Fibroblast of skin of left quadriceps (primary cell): ENCODE measurements at regions not wholly inside any gene's neighbourhood (a gene's known extent, or its start where the extent isn't known, plus 50 kb on each side); places are given as distances from the start of the nearest gene placed in this dataset.
"Not testable (repeated sequence)": the region's sequence is repeated elsewhere in the genome, so short reads cannot be mapped to it uniquely, and the experiment has no call there.

Experiments
- DNase-seq, 2 experiments: peaks; one replicate each; pipeline ENCODE4 v3.0.0-alpha.2; 2013; ENCODE audit warnings: low read depth in 2 of 2

DNA sequence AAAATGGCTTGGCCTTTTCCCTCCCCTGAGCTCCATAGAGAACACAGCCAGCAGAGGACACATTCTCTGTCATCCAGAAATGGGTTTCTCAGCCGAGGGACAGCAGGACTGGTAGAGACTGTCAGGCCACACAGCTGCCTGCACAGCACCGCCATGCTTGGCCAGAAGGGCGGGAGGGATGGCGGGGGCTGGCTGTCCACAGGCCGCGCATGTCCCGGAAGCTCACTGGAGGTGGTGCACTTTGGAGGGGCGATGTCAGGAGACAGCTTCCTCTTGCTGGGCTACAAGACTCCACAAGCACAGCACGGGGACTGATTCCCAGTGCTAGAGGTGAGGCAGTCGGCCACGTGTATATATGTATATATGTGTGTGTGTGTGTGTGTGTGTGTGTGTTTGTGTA lies 125.3 kb downstream of the GOLGA6L4 start:
- DNase-seq = not testable (repeated sequence)

GRCh38 chr15:84384421-84384820 lies 148.8 kb downstream of the GOLGA6L4 start:
- not testable (repeated sequence) for DNase-seq

DNA sequence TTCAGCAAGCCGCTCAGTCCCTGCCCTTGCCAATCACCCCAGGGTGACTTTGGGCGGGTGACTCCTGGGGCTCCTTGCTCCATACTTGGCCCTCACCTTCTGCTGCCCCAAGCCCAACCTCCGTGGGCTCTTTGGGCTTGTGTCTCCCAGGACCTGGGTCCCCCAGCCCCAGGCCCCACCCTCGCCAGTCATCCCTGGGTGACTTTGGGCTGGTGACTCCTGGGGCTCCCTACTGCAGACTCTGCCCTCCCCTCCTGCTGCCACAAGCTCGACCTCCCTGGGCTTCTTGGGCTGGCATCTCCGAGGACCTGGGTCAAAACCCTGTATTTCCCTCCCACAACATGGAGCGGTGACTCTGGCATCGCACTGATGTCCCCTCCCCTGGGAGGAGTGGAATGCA lies 151.5 kb downstream of the GOLGA6L4 start:
- DNase-seq = no peak

GRCh38 chr15:84388201-84388600 lies 152.6 kb downstream of the GOLGA6L4 start:
- not testable (repeated sequence) for DNase-seq

DNA sequence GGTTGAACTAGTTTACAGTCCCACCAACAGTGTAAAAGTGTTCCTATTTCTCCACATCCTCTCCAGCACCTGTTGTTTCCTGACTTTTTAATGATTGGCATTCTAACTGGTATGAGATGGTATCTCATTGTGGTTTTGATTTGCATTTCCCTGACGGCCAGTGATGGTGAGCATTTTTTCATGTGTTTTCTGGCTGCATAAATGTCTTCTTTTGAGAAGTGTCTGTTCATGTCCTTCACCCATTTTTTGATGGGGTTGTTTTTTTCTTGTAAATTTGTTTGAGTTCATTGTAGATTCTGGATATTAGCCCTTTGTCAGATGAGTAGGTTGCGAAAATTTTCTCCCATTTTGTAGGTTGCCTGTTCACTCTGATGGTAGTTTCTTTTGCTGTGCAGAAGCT lies 153.1 kb downstream of the GOLGA6L4 start:
- DNase-seq = not testable (repeated sequence)

DNA sequence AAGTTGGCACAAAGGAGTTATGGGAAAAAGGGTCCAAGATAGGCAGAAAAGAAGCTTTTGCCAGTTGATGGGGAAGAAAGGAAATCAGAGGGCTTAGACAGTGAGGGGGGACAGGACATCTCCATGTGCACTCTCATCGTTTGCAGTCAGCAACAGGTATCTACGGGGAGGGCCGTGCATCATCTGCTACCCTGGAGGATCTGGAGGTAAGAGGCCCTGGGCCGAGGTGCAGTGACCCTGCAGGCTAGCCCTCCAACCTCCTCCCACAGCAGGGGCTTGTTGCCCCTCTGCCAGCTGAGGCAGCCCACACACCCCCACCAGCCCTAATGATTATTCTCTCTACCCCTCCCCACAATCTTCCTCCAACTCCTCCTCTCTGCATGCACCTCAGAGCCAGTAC lies 154.8 kb downstream of the GOLGA6L4 start:
- DNase-seq = not testable (repeated sequence)

DNA sequence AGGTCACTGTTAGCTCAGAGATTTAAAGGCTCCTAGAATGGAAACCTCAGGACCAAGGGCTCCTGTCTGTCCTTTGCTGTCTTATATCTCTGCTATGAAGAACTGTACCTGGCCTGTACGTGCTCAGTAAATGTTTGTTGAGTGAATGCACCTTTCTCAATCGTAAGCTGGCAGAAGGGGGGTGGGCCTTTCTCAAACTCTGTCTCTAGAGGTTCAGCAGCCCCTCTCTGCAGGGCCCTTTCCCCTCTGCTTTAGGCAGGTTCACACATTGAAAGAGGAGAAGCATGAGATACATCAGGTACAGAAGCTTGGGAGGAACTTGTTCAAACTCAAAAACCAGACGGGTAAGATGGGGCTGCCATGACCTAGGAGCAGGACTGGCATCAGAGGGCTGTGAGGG lies 155.6 kb downstream of the GOLGA6L4 start:
- no peak for DNase-seq

- DNase-seq = not testable (repeated sequence)
Observed at GRCh38 chr15:84392020-84392419, 156.4 kb downstream of the GOLGA6L4 start.

DNA sequence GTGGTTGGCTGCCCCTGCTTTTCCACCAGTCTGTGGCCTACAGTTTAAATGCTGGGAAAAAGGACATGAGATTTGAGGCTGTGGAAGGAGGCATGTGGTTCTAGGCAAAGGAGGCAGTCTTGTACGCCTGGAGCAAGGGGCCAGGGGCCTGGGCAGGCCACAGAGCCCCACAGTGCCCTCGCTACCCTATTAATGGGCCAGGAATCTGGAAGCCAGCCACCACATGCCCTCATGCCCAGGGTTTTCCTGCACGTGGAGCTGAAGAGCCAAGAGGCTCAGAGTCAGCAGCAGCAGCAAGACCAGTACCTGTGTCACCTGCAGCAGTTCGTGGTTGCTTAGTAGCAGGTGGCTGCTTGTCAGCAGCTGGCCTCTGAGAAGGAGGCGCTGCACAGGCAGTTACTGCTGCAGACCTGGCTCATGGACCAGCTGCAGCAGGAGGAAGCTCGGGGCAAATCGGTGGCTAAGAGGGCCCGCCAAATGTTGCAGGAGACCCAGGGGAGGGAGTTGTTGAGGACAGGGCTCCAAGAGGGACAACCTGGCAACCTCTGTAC lies 157.9 kb downstream of the GOLGA6L4 start:
- not testable (repeated sequence) for DNase-seq

GRCh38 chr15:84393966-84394365 lies 158.4 kb downstream of the GOLGA6L4 start:
- DNase-seq = not testable (repeated sequence)

GRCh38 chr15:84395384-84395783 lies 159.8 kb downstream of the GOLGA6L4 start:
- DNase-seq = not testable (repeated sequence)

- DNase-seq = not testable (repeated sequence)
Observed at GRCh38 chr15:84395881-84396280, 160.3 kb downstream of the GOLGA6L4 start.

DNA sequence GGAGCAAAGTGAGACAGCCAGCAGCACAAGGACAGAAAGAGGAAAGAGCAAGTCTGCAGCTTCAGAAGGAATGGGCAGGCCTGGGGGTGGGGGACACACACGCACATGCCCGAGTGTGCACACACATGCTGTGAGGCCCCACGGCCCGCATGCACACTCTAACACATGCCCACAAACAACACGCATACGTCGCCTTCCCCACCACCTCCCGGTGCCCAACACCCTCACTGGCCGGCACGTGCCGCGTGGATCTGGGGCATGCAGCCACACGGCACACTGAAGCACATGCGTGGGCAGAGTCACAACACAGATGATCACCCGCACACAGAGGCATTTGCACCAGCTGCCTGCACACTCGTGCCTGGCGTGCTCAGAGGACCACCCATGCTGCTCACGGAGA lies 161.5 kb downstream of the GOLGA6L4 start:
- not testable (repeated sequence) for DNase-seq

GRCh38 chr15:84398087-84398486 lies 162.5 kb downstream of the GOLGA6L4 start:
- DNase-seq = not testable (repeated sequence)

DNA sequence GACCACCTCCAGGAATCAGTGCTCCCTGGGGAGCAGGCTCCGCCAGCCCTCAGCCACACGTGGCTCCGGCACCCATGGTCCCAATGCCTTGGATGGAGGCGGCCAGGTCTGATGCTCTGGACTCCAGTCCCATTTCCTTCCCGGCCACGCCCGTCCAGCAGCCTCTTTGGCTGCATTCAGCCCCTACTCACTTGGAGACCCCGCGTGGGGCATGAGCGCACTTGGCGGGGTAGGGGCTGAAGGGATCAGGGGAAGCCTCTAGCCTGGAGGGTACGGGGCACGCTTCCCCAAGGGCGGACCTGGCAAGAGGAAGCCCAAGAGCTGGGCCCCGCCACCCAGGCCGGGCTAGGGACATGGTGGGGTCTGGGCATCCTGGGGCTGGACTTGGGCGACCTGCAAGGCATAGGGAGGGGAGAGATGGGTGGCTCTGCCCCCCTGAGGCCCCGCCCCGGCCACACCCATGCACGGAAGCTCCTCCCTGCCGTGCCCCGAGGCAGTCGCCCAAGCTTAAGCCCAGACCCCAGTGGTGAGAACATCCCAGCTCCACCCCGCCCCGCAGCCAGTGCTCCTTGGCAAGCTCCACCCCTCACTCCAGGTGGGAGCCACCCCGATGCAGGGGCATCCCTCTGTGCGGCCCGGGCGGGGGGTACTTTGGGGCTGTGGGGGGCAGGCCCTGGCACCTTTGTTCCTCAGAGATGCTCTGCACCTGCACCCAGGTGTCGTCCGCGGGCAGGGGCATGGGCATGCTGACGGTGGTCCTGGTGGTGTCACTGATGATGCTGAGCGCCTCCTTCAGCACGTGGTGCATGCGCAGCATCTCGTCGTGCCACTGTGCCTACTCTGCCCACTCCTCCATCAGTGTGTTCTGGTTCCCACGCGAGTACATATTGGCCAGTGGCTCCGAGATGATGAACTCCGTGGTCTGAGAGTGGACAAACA lies 163.5 kb downstream of the GOLGA6L4 start:
- DNase-seq = no peak

GRCh38 chr15:84400017-84400740 lies 164.6 kb downstream of the GOLGA6L4 start:
- no peak for DNase-seq

- DNase-seq = no peak
Observed at GRCh38 chr15:84400820-84401219, 165.2 kb downstream of the GOLGA6L4 start.

DNA sequence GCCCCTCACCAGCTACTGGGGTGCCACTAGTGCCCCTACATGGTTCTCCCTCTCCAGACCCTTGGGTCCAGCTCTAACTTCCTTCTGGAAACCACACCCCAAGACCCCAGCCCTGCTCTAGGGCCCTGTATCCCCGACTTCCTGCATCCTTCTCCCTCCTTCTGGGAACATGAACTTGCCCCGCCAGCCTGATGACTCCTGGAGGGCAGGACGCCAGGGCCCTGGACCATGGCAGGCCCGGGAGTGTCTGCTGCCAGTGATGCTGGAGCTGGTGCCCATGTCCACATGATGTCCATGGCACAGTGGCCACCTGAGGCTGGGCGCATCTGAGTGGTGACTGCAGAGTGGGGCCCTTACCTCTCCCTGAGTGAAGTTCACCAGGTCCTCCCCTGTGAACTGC lies 165.9 kb downstream of the GOLGA6L4 start:
- not testable (repeated sequence) for DNase-seq

- not testable (repeated sequence) for DNase-seq
Observed at GRCh38 chr15:84401891-84402840, 166.6 kb downstream of the GOLGA6L4 start.

DNA sequence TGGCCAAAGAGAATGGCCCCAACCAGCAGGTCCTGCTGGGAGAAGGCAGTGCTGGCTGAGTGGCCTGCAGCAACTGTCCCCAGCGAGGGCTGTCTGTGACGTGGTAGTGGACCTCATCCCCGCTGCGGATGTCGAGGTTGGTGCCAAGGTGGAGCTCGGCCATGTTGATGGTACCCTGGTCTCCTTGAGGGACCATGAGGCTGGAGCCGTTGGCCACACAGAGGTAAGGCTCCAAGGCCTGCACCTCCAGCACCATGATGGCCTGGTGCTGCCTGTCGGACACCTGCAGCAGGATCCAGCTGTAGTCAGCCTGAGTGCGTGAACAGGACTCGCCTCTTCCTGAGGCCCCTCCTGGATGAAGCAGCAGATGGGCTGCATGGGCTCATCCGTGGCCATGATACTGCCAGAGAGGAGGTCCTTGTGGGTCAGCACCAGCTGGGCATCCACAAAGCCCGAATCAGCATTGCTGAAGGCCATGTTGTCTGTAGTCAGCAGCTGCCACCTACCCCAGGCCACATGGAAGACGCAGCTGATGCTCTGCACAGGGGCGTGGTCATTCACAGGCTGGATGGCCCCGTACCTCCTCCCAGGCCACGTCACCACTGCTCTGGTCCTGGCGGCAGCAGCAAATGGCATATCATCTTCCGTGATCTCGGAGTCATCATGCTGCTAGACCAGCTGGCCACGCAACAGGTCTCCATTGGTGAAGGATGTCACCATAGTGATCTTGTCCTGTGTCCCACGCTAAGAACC lies 167.5 kb downstream of the GOLGA6L4 start:
- DNase-seq = no peak
